HG02588 (cell line): ENCODE measurements at regions not wholly inside any gene's neighbourhood (a gene's known extent, or its start where the extent isn't known, plus 50 kb on each side); places are given as distances from the start of the nearest gene placed in this dataset.
"Not testable (repeated sequence)": the region's sequence is repeated elsewhere in the genome, so short reads cannot be mapped to it uniquely, and the experiment has no call there.

ENCODE experiments used
- ATAC-seq: cut with Tn5 transposase; IDR thresholded peaks from one replicate; pipeline ENCODE4 v1.9.1; 2021; ENCODE audit warnings: mild to moderate bottlenecking, moderate library complexity; ENCODE audit not compliant: unreplicated experiment

DNA sequence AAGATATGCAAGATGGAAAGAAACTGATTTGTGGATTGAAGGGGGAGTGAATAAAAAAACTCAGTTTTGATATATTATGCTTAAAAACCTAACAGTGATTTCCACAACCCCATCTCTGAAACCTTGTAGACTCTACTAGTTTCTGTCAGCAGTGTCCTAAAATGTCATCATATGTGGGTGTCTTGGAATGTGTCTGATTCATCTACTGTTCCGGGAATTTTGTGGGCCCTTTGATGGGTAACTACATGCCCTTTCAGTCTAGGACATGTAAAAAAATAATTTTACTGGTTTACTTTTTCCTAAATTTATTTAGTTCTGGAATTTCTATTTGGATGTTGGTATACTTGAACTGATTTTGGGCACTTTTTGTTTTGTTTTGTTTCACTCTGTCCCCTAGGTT lies 118.9 kb upstream of the NMUR2 start:
- ATAC-seq: no peak

DNA sequence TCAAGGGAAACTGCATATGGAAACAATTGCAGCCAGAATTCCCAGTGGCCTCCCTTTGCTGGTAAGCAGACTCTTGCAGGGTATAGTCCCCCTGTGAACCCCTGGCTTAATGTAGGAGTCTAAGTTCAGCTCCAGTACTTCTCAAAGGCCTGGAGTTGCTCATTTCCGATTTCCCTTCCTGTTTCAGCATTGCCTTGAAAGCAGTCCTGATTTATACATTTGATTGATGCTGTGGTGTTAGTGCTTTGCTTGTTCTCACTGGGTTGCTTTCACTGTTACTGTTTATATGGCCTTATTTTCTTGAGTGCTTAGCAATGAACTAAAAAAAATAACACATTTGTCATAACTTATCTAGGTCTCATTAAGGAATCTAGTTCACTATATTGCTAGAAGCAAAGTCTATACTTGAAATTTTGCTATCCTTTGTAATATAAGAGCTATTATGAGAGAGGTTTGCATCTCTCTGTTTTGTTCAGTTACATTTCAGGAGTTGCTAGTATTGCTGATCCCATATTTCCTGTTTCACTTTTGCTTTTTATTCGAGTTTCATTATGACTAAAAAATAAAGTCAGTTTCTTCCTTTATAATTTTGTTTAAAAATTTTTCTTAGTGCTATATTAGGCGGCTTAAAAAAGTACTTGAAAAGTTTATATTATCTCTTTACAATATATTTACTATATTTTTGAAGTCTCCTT lies 122.4 kb upstream of the NMUR2 start:
- no peak for ATAC-seq

DNA sequence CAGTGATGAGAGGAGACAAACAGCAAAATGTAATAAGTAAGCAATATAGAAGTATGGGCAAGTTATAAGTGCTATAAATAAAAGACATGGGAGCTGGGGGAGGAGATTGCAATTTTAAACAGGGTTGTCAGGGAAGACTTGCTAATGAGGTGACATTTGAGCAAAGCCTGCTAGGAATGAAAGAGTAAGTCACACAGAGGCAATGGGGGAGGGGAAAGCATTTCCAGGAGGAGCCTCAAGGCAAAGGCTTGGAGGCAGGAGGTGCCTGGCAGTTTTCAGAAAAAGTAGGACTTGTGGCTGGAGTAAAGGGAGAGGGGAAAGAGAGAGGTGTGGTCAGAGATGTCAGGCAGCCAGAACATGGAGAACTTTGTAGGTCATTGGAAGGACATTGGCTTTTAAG lies 124.4 kb upstream of the NMUR2 start:
- ATAC-seq: no peak

DNA sequence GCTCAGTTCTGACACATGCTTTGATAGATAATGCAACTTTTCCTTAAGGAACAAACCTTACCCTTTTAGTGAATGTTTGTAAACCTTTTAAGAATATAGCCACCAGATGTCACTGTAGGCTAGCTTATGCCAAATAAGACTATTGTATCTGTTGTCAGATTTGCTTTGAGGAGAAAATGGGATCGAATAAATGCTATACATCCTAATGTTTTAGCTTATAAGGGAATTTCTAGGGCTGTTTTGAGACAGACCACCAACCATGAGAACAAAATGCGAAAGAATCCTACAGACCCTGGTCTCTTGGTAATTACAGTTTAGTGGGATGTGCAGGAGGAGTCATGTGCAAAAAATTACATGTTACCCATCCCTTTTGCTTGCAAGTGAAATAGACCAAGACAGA lies 127.6 kb upstream of the NMUR2 start:
- no peak for ATAC-seq

DNA sequence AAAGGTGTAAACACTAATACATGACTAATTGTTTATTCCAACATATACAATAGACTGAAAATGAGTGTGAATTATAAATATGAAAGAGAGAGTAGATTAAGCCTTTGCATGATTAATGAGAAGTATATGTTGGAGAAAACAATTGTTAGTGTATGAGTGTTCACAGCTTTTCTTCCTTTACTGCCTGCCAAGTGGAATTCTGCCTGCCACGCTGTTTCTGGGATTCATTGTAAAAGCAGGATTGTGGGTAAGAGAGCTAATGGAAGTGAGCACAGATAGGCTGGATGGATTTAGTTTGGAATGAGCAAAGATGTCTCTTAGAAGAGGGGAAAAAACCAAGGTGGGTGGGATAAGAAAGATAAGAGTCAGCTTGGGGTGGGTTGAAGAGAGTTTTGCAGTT lies 129.6 kb upstream of the NMUR2 start:
- ATAC-seq: no peak

DNA sequence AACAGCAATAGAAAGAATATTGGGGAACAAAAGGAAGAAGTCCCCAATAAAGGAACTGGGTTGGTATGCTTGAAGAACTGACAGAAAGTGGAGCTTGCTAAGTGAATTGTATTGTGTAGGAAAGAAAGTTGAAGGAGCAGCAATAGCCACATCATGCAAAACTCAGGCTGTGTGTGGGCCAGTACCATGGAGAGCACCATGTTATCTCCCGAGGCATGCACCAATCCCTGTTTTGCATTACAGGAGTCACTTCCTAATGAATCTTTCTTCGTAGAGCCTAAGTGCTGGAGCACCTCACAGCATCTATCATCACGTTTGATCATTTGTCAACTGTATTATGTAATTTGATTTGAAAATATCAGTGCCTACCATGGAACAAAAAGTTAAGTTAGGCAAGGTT lies 137.7 kb upstream of the NMUR2 start:
- ATAC-seq: no peak

DNA sequence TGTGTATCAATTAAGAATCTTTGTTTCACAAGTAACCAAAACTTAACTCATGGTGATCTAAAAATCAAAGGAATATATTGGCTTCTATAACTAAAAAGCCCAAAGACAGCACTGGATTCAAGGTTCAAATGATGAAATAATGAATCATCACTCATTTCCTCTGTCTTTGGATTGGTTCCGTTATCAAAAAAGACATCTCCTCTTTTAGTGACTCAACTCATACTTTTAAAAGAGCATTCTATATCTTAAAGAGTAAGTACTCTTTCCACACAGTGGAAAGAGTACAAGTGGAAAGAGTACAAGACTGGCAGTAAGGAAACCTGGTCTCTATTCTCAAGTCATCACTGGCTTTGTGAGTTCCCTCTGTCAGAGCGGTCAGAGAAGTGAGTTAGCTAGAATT lies 141.4 kb upstream of the NMUR2 start:
- ATAC-seq: no peak

DNA sequence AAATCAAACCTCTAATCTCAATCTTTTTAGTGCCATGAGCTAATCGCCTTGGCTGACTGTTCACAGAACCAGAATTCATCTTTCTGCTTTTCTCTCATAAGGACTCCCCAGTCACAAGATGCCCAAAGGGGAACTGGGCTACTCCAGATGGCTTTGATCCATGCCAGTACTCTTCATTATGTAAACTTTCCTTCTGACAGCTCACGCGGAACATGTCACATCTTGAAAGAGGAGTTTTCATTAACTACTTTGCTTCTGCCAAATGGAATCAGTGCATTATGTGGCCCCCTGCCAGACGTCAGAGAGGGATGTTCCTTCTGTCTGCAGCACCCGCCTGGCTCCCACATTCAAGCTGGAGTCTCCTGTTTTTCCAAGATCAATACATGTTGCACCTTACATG lies 142.1 kb upstream of the NMUR2 start:
- no peak for ATAC-seq

DNA sequence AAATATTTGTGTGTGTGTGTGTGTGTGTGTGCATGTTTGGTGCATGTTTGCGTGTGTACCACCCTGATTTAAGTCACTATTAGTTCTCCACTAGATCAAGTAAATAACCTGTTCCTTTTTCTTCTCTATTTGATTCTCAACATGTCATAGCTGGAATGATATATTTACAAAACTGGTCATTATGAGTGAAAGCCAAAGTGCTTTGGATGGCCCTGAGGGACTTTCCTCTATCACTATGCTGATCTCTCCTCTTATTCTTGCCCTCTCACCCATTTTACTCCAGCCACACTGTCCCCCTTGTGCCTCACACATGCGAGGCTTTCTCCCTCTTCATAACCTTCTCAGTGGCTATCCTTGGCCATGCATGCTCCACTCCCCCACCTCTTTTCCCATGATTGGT lies 144.6 kb upstream of the NMUR2 start:
- ATAC-seq: peak; percentile 44

DNA sequence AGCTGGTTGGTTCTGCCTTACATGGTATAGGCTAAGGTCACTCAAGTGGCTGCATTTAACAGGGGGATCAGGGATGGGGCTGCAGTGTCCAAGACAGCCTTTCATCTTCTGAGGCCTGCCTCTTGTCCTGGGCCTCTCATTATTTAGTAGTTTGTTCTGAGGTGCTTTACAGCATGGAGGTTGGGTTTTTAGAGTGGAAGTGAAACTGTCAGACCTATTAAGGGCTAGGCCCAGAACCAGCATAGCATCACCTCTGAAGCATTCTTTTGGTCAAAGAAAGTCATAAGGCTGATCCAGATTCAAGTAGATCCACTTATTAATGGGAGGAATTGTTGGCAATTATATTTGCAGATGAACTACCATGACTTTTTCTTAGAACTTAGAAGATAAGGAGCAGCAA lies 146.0 kb upstream of the NMUR2 start:
- ATAC-seq: peak; percentile 53

DNA sequence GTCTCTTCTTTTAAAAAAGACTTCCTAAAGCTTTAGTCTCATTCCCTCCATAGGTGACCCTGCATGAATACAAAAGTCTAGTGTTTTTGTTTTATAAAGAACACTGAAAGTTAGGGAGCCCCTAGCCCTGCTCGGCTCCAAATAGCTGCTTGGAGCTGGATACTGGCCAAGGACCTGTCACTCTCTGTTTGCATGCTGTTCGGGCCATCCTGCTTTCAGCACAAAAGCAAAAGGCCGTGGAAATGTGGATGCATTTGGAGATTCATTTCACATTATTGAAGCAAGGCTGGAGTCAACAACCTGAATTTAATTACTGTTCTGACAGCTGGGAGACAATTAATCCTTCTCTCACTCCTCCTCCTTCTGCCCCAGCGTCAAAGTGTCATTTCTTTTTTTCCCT lies 151.7 kb upstream of the NMUR2 start:
- ATAC-seq: no peak

DNA sequence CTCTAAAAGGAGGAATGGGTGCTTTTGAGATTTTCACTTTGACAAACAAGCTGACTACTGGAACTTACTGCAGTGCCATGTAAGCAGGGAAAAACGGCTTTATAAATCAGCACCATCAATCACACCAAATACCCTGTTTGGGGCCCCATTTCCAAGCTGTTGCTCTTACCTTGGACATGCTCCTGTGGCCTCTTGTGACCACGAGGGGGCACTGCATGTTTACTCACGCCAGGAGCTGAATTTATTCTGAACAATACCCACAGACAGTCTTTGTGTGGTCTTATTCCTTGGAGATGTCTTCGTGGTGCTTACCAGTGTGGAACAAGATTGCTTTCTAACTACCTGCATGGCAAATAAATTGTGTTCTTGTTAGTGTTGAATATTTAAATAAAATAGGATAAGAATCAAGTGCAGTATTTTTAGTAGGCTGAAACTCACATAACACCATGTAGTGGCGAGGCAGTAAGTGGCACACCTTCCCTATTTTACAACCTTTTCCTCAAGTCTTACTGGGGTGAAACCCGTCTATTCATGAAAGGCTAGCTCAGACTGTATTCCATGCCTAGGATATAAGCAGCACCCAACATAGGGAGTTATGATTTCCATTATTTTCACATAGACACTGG lies 155.5 kb upstream of the NMUR2 start:
- ATAC-seq: peak; percentile 64

DNA sequence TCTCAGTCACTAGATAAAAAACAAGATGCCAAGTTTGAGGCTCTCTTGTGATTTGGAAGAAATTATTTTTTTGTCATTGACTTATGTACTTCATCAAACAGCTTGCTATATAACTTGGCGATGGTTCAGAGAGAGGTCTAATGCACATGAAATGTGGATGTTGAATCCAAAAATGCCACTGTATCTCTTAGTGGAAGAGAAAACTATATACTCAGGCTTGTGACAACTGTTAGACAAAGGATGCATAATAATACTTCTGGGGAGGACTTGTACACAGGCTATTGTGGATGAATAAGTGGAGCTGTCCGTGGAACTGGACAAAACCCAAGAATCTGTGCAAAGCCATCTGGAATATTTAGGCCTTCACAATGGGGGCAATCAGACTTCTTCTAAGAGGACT lies 162.9 kb upstream of the NMUR2 start:
- ATAC-seq: no peak

DNA sequence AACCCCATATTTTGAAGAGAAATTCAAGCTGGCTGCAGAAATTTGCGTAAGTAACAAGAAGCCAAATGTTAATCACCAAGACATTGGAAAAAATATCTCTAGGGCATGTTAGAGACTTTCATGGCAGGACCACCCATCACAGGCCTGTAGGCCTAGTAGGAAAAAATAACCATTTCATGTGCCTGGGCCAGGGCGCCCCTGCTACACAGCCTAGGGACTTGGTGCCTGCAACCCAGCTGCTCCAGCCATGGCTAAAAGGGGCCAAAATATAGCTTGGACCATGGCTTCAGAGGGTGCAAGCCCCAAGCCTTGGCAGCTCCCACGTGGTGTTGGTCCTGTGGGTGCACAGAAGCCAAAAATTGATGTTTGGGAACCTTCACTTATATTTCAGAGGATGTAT lies 167.7 kb upstream of the NMUR2 start:
- no peak for ATAC-seq

DNA sequence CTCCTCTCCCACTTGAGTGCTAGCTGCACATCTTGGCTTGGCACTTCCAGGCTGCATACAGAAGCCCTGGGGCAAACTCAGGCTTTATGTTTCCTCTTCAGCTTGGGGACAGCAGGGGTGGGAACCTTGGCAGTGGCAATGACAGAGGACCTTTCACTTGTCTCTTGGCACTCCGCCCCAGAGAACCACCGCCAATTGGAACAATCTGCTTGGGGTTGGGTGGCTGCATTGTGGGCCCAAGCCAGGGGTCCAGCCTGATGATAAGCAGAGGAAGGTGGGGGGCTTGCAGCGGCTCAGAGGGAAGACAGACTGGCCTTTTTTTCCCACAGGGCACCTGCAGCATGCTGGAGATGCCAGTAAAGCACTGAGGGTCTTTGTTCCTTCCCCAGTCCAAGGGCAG lies 179.0 kb upstream of the NMUR2 start:
- ATAC-seq: no peak

DNA sequence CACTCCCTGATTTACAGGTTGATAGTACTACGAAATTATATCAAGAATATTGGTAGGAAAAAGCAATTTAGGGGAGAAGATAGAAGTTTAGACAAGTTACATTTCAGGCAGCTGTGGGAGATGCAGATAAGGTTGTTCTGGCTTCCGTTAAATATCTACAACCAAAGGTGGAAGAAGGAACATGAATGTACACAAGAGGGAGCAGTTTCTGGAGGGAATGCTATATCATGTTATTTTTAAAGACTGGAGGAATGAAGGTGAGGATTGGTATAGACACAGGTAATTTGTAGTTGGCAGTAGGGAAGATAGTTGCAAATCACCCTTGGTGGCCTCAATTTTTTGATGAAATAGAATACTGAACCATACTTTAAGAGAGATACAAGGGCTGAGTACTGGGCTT lies 187.3 kb upstream of the NMUR2 start:
- ATAC-seq: no peak

DNA sequence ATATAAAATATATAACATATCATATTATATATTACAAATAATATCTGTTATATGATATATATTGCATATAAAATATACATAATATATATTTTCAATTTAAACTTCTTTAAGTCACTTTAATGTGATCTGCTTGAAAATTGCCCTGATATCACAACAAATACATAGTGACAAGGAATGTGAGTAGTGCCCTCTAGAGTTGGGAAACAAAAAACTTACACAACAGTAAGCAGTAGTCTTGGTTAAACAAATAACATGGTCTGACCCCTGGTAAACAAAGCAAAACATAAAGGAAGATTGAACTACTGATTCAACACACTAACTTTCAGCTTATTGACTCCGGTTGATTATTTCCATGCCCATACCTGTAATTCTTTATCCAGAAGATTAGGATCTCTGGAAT lies 188.3 kb upstream of the NMUR2 start:
- ATAC-seq: no peak

DNA sequence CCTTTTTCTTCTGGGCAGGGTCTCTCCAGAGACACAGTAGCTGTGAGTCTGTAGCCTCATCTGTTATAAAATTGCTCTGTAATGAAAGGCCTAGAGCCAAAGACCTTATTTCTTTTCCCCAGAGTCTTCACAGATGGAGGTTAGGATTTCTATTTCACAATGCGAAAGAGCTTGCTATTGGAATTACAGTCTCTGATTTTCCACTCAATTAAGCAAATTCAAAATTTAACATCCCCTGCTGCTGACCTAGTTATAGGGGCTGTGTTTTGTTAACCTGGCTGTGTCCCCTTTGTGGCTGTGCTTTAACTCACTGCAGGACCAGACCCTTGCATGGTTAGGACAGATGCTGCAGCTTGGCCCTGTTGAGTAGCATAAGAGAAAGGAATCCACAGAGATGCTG lies 190.3 kb upstream of the NMUR2 start:
- no peak for ATAC-seq

DNA sequence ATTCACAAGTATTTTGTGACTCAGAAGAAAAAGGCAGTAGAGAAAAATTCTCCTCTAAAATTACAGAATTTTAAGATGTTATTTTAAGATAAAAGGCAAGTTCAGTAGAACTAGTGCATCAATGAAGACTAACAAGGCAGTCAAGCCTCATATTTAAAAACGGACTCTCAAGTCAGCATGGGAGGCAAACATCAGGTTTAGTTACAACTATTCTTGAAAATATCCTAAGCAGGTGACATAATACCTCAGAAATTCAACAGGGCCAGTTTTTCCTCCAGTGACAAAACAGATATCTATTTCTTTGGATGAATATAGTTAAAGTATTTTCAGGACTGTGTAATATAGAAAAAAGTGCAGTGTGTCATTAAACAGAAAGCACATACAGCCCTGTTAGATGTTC lies 194.0 kb upstream of the NMUR2 start:
- ATAC-seq: no peak

DNA sequence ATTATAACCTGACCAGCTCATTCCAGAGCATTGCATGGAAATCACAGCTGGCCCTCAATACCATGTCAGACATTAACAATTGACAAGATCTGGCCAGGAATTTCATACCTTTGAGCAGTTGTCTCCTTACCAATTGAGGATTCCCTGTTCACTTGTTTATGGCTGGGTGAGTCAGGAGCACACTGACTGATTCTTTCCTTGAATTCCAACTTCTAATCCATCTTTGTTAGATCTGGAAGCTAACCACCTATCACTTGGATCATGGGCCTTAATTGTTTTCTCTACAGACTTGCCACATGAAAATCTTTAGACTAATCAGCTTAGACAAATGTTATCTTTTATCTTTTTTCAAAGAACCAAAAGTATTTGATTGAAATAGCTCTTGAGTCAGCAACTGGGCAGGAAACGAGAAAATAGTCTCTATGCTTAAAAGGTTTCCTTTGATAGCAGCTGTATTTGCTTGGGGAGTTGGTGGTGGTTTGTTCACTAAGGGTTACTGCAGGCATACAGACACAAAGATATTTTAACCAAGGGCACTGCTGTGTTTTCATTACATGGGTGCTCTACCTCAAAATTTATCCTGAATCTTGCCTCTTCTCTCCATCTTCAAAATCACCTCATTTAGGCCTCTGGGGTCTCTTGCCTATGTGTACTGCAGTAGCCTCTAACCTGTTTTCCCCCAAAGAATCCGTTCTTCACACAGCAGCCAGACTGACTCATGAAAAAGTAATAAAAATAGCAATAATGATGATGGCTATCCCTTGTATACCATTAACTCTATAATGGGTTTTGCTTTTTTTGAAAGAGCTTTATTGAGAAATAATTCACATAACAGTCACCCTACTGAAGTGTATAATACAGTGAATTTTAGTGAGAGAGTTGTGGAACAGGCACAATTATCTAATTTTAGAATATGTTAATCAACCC lies 197.0 kb upstream of the NMUR2 start:
- no peak for ATAC-seq

DNA sequence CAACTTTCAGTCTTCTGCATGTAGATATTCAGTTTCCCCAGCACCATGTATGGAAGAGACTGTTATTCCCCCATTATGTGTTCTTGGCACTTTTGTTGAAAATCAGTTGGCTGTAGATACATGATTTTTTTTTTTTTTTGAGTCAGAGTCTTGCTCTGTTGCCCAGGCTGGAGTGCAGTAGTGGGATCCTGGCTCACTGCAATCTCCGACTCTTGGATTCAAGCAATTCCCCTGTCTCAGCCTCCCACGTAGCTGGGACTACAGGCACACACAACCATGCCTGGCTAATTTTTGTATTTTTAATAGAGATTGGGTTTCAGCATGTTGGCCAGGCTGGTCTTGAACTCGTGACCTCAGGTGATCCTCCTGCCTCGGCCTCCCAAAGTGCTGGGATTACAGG lies 201.0 kb upstream of the NMUR2 start:
- ATAC-seq: not testable (repeated sequence)

DNA sequence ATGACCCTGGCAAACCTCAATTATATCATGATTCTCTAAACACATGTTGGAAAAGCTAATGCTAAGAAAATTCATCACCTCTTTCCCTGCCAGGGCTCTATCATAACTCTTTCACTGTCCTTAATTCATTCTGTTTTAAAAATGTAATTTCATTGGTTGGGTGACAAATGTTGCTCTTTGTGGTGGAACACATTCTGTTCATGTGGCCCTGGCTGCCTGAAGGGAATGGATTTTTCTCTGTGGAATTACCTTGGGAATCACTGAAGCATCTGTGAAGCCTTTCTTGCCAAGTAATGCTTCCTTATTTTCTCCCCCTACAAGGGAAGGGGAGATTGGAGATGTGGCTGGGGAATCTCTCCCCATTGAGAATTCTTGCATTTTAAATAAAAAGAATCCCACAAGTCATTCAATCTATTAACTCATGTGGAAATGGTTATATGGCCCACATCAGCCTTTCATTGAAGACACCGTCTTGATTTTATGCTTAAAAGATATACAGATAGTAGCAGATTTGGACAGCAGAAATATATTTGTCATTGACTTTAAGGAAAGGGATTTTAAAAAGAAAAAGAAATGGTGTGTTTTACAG lies 201.8 kb upstream of the NMUR2 start:
- no peak for ATAC-seq
